SHP77 treated with DMSO at 0.1 percent for 48 hours (cell line): ENCODE measurements at regions not wholly inside any gene's neighbourhood (a gene's known extent, or its start where the extent isn't known, plus 50 kb on each side); places are given as distances from the start of the nearest gene placed in this dataset.
A peak's percentile ranks its signal among the peaks of the same experiment; 100 is the strongest.

Experiments used
- DNase-seq: peaks from one replicate; lab custom pipeline; 2025; lab: John Stamatoyannopoulos, UW

GRCh38 chr13:76091076-76091475, 454.9 kb downstream of the LMO7 start:
- no peak for DNase-seq

DNA sequence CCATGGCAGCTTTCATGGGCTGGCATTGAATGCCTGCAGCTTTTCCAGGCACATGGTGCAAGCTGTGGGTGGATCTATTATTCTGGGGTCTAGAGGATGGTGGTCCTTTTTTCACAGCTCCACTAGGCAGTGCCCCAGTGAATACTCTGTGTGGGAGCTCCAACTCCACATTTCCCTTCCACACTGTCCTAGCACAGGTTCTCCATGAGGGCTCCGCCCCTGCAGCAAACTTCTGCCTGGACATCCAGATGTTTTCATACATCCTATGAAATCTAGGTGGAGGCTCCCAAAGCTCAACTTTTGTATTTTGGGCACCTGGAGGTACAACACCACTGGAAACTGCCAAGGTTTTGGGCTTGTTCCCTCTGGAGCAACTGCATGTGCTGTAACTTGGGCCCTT, 450.6 kb downstream of the LMO7 start:
- DNase-seq, result no peak

GRCh38 chr13:76067850-76068249, 431.7 kb downstream of the LMO7 start:
- no peak for DNase-seq

DNA sequence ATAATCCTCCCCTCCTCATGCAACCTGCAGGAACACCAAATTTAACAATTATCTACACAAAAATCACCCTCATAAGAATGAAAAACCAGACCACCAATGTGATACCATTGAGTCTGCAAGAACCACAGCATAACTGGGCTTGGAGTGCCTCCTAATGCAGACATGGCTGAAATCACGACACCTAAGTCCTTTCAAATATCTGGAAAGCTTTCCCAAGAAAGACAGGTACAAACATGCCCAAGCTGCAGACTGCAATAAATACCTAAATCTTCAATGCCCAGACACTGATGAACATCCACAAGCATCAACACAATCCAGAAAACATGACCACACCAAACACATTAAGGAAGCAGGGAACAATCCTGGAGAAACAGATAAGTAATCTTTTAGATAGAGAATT, 417.1 kb downstream of the LMO7 start:
- no peak for DNase-seq

GRCh38 chr13:76049376-76049746, 413.2 kb downstream of the LMO7 start:
- DNase-seq, result no peak

GRCh38 chr13:76048675-76049375, 412.7 kb downstream of the LMO7 start:
- peak; percentile 82 for DNase-seq

DNA sequence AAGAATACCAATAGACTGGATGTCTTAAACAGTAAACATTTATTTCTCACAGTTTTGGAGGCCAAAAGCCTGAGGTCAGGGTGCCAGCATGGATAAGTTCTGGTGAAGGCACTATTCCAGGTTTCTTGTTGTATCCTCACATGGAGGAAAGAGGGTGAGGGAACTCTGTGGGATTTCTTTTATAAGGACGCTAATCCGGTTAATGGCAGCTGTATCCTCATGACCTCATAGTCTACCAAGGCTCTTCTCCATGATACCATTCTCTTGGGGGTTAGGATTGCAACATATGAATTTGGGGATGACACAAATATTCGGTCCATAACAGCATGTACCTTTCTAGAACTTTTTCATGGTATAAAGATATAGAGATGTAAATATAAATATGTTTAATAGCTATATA, 412.0 kb downstream of the LMO7 start:
- DNase-seq, result no peak

- DNase-seq, result no peak
Measured at GRCh38 chr13:76043874-76044273, 407.7 kb downstream of the LMO7 start.

DNA sequence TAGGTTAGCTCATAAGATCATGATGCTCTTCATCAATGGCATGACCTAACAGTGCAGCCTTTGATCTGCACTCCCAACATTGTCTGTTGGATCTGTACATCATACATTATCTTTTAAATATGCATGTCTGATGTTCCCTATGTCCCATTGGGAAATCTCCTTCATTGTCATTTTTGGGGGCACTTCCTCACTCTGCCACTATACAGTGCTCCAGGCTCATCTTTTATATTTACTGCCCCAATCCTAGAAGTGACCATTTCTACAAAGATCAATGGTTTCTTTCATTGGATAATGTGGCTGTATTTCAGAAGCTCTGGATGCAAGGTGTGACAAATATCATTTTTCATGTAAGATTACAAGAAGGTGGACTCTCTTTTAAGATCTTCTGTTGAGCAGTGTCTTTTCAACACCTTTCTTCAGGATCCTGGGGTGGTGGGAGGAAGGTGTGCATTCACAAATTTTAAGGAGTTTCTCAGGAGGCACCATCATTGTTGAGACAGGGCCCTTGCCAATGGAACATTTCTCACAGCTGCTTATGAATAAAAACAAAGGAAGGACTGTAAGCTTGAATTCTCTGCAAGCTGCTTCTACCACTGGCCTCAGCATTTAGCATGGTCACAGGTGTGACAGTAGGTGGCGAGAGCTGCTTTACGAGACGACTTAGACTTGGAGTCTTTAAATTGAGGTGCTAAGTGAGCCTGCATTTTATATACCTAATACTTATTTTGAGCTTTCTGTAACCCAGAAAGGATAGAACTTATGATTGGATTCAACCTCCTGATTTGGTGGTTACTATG, 403.0 kb downstream of the LMO7 start:
- DNase-seq, result no peak

- no peak for DNase-seq
Measured at GRCh38 chr13:76036176-76036575, 400.0 kb downstream of the LMO7 start.

DNA sequence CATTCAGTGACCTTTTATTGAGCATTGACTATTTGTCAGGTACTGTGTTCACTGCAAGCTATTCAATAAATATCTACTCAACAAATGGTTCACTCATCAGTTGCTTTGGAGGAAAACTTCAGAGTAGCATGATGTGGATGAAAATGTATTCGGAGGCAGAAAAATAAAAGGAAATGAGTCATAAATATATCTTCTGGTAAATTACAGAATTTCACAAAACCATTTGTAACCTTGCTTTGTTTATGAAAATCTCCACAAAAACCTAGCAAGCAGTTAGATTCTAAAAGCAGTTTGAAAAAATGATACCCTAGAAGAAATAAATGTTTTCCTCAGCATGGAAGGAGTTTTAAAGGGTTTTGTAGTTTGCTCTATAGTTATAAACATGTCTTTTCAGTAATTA, 399.6 kb downstream of the LMO7 start:
- no peak for DNase-seq

DNA sequence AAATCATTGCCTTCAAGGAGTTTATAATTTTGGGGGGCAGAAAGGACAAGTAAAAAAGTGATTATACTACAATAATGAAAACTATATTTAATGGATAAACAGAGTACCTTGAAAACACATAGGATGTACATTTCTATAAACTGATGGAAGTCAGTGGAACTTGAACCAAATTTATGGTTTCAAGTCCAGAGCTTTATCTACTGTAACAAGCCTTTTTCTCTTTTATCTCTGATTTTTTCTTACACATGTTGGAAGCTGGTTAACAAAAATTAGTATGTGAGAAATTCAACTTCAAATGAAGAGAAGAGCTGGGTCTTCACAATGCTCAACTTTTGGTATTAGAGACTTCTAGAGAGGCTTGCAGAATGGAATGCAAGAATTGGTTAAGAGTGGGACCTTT, 393.6 kb downstream of the LMO7 start:
- no peak for DNase-seq

GRCh38 chr13:76029088-76029487, 393.0 kb downstream of the LMO7 start:
- DNase-seq, result no peak

- DNase-seq, result no peak
Measured at GRCh38 chr13:76027131-76027530, 391.0 kb downstream of the LMO7 start.

DNA sequence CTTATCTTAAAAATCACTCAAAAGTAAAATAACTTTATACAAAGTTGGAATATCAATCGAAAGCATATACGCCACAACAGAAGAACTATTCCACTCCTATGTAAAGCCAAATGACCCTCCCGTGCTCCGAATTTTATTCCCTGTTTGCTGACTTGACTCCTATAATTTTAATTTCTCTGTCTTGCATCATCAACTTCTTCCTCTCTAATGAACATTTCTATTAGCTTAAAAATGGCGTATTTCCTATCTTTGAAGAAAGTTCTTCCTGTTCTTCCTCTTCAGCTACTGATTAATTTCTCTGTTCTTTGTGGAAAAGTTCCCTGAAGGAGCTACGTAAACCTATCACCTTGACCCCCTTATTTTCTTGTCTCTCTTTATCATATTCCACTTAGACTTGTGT, 389.3 kb downstream of the LMO7 start:
- DNase-seq, result no peak

DNA sequence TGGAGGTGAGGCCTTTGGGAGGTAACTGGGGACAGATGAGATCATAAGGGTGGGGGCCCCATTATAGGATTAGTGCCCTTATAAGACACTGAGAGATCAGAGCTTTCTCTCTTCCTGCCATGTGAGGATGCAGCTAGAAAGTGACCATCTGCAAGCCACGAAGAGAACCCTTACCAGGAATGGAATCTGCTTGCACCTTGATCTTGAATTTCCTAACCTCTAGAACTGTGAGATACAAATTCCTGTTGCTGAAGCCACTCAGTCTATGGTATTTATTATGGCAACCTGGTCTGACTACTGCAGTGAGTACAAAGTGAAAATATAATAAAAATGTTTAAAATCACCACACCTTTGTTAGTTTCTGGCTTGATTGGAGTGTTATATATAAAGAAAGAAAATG, 388.0 kb downstream of the LMO7 start:
- no peak for DNase-seq

DNA sequence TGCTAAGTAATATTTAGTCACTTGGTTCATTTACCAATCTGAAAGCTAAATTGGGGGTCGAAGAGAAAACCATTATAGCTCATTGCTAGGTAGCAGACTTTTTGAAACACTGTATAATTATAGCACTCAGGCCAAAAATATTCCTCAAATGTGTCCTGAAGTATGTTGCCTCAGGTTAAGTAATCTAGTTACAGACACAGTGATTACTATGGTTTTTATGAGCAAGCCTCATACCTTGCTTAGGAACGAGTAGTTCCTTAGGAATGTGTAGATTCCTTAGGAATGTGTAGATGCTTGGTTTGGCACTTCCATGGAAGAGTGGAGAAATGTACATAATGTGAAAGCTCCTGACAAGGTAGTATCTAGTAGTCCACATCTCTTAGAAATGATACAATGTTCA, 387.5 kb downstream of the LMO7 start:
- no peak for DNase-seq

DNA sequence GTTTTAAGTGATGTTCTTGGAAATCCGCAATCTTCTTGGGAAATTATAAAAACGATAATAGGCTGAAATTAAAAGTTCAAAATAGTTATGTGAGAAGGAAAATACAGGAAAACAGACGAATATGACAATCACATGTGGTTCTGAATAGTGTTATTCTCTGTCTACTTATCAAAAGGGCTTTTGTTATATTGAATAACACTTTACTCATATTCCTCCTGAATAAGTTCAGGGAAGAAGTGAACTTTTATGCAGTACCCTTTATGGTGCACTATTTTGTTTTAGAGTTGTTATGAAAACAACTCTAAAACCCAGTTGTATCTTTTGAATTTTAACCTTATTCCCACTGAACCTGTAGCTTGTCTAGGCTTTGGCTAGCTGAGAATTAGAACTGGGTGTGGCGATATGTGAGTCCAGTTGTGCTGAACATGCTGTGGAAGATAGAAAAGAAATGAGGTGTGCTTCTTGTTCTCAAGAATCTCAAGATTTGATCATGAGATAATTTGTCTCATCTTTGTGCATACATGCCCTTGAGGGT, 384.4 kb downstream of the LMO7 start:
- DNase-seq, result no peak

- no peak for DNase-seq
Measured at GRCh38 chr13:76019421-76020044, 383.4 kb downstream of the LMO7 start.

GRCh38 chr13:76017861-76018556, 381.9 kb downstream of the LMO7 start:
- DNase-seq, result no peak

DNA sequence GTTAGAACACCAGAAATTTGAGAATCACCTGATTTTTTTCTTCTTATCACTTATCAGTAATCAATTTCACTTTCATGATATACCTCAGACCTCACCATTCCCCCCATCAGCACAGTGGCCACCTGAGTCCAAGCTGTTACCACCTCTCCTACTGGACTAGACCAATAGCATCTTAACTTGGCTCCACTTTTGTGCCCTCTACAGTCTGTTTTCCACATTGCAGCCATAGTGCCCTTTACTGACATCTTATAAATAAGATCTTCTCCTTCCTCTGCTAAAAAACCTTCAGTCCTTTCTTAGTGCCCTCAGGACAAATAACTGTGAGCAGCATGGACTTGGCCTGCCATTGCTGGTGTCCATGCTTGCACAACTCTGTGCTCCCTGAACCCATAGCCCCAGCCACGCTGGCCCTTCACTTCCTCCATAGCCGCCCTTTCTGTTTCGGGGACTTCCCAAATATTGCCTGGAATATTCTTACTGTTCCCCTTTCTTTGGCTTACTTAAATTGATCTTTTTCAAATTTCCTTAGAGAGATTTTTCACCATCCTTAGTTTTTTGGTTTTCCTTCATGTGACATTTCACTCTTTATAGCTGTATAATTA, 380.8 kb downstream of the LMO7 start:
- DNase-seq, result no peak
